ENCODE measurements at regions not wholly inside any gene's neighbourhood (a gene's known extent, or its start where the extent isn't known, plus 50 kb on each side); places are given as distances from the start of the nearest gene placed in this dataset.

GRCh38 chr17:73987845-73988509 lies 215.5 kb upstream of the RPL38 start:
- no peak for DNase-seq (ENCODE audit: low read depth, low spot score)

GRCh38 chr17:73989671-73990070 lies 213.8 kb upstream of the RPL38 start:
- no peak for DNase-seq (ENCODE audit: low read depth, low spot score)
- no peak overlapping the region for H3K27ac ChIP-seq

More at GRCh38 chr17:73987845-73988509, 215.5 kb upstream of the RPL38 start:
- no peak overlapping the region for H3K27ac ChIP-seq

GRCh38 chr17:73990290-73990689 lies 213.2 kb upstream of the RPL38 start:
- no peak overlapping the region for H3K27ac ChIP-seq
- DNase-seq (ENCODE audit: low read depth, low spot score): no peak

GRCh38 chr17:73991260-73991659 lies 212.2 kb upstream of the RPL38 start:
- no peak for DNase-seq (ENCODE audit: low read depth, low spot score)
- no peak overlapping the region for H3K27ac ChIP-seq

- no peak overlapping the region for H3K27ac ChIP-seq
- DNase-seq (ENCODE audit: low read depth, low spot score): no peak
Measured at GRCh38 chr17:73994946-73995345, 208.5 kb upstream of the RPL38 start.

GRCh38 chr17:73997059-73997458 lies 206.4 kb upstream of the RPL38 start:
- DNase-seq (ENCODE audit: low read depth, low spot score): no peak

GRCh38 chr17:73998249-73998648 lies 205.2 kb upstream of the RPL38 start:
- DNase-seq (ENCODE audit: low read depth, low spot score): no peak
- no peak overlapping the region for H3K27ac ChIP-seq

More at GRCh38 chr17:73997059-73997458, 206.4 kb upstream of the RPL38 start:
- H3K27ac ChIP-seq: no peak overlapping the region

- no peak for DNase-seq (ENCODE audit: low read depth, low spot score)
- H3K27ac ChIP-seq: no peak overlapping the region
Measured at GRCh38 chr17:73998653-73999645, 204.5 kb upstream of the RPL38 start.

- H3K27ac ChIP-seq: no peak overlapping the region
Measured at GRCh38 chr17:74001145-74001544, 202.3 kb upstream of the RPL38 start.

GRCh38 chr17:74002241-74002640 lies 201.2 kb upstream of the RPL38 start:
- no peak overlapping the region for H3K27ac ChIP-seq
- no peak for DNase-seq (ENCODE audit: low read depth, low spot score)

More at GRCh38 chr17:74001145-74001544, 202.3 kb upstream of the RPL38 start:
- DNase-seq (ENCODE audit: low read depth, low spot score): no peak

GRCh38 chr17:74004056-74004455 lies 199.4 kb upstream of the RPL38 start:
- DNase-seq (ENCODE audit: low read depth, low spot score): no peak
- no peak overlapping the region for H3K27ac ChIP-seq

GRCh38 chr17:74005790-74006189 lies 197.7 kb upstream of the RPL38 start:
- no peak for DNase-seq (ENCODE audit: low read depth, low spot score)
- H3K27ac ChIP-seq: no peak overlapping the region

- DNase-seq (ENCODE audit: low read depth, low spot score): no peak
- no peak overlapping the region for H3K27ac ChIP-seq
Measured at GRCh38 chr17:74006371-74006770, 197.1 kb upstream of the RPL38 start.

- H3K27ac ChIP-seq: no peak overlapping the region
- no peak for DNase-seq (ENCODE audit: low read depth, low spot score)
Measured at GRCh38 chr17:74008196-74008595, 195.3 kb upstream of the RPL38 start.

- H3K27ac ChIP-seq: no peak overlapping the region
- no peak for DNase-seq (ENCODE audit: low read depth, low spot score)
Measured at GRCh38 chr17:74009056-74009625, 194.3 kb upstream of the RPL38 start.

- no peak for DNase-seq (ENCODE audit: low read depth, low spot score)
- H3K27ac ChIP-seq: no peak overlapping the region
Measured at GRCh38 chr17:74010903-74011302, 192.6 kb upstream of the RPL38 start.

GRCh38 chr17:74011966-74012365 lies 191.5 kb upstream of the RPL38 start:
- no peak for DNase-seq (ENCODE audit: low read depth, low spot score)
- no peak overlapping the region for H3K27ac ChIP-seq

GRCh38 chr17:74012465-74012864 lies 191.0 kb upstream of the RPL38 start:
- no peak overlapping the region for H3K27ac ChIP-seq
- DNase-seq (ENCODE audit: low read depth, low spot score): no peak

- H3K27ac ChIP-seq: no peak overlapping the region
- no peak for DNase-seq (ENCODE audit: low read depth, low spot score)
Measured at GRCh38 chr17:74015316-74015715, 188.2 kb upstream of the RPL38 start.

- no peak overlapping the region for H3K27ac ChIP-seq
- no peak for DNase-seq (ENCODE audit: low read depth, low spot score)
Measured at GRCh38 chr17:74015990-74016389, 187.5 kb upstream of the RPL38 start.

GRCh38 chr17:74016461-74016860 lies 187.0 kb upstream of the RPL38 start:
- H3K27ac ChIP-seq: no peak overlapping the region
- DNase-seq (ENCODE audit: low read depth, low spot score): no peak

Measured in epithelial cell of prostate (primary cell).